Mucosa of rectum (tissue), 2 donors: ENCODE measurements at regions not wholly inside any gene's neighbourhood (a gene's known extent, or its start where the extent isn't known, plus 50 kb on each side); places are given as distances from the start of the nearest gene placed in this dataset.

Experiments
- H3K27ac ChIP-seq, 2 donors: one replicate each; pipeline ENCODE4 v1.7.0; 2013; ENCODE audit warnings: inconsistent platforms in 2 of 2, low read depth in 2 of 2, low read length in 2 of 2
- H3K27me3 ChIP-seq, 2 donors: one replicate each; pipeline ENCODE4 v1.7.0; 2013; ENCODE audit warnings: low read length in 2 of 2; ENCODE audit not compliant: control insufficient read depth in 2 of 2, insufficient read depth in 2 of 2
- H3K36me3 ChIP-seq, 2 donors: one replicate each; pipeline ENCODE4 v1.7.0; 2013; ENCODE audit warnings: low read length in 2 of 2; ENCODE audit not compliant: control insufficient read depth in 2 of 2, insufficient read depth in 2 of 2
- H3K4me1 ChIP-seq, 2 donors: one replicate each; pipeline ENCODE4 v1.7.0; 2013; ENCODE audit warnings: low read length in 2 of 2, mild to moderate bottlenecking in 1 of 2; ENCODE audit not compliant: control insufficient read depth in 2 of 2, insufficient read depth in 2 of 2
- H3K4me3 ChIP-seq, 2 donors: one replicate each; pipeline ENCODE4 v1.7.0; 2013; ENCODE audit warnings: low read length in 2 of 2
- H3K9ac ChIP-seq, 2 donors: one replicate each; pipeline ENCODE4 v1.7.0; 2013; ENCODE audit warnings: low read length in 2 of 2, low read depth in 1 of 2, mild to moderate bottlenecking in 1 of 2
- H3K9me3 ChIP-seq, 2 donors: one replicate each; pipeline ENCODE4 v1.7.0; 2013; ENCODE audit warnings: low read length in 2 of 2; ENCODE audit not compliant: control insufficient read depth in 2 of 2
- donor health status: healthy.
- donor health status: Normal muscosa, but diverticular disease.

DNA sequence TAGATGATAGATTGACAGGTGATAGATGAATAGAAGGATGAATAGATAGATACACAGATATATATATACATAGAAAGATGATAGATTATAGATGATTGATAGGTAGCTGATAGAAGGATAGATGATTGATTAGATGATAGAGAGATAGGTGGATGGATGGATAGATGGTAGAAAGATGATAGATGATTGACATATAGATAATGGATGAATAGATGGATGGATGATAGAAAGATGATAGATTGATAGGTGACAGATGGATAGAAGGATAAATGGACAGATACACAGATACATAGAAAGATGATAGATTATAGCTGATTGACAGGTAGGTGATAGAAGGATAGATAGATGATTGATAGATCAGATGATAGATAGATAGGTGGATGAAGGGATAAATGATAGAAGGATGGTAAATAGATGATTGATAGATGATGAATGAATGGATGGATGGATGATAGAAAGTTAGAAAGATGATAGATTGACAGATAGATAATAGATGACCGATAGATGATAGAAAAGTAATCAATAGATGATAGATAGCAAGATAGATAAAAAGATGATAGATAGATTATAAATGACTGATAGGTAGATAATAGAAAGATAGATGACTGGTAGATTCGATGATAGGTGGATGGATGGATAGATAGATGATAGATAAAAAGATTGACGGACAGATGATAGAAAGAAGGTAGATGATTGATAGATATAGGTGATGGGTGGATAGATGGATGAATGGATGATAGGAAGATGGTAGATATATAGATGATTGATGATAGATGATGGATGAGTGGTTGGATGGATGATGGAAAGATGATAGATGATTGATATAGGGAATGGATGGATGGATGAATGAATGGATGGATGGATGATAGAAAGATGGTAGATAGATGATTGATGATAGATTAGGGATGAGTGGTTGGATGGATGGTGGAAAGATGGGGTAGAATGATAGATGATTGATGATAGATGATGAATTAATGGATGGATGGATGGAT is 80.4 kb downstream of the MICALL2 start:
- Histone ChIP-seq H3K27me3 (no peaks in the 10 kb centered on the region), H3K4me3 (no peak overlapping the region), H3K36me3 (no peaks in the 10 kb centered on the region), H3K4me1 (no peaks in the 10 kb centered on the region), H3K9ac (no peak overlapping the region), H3K27ac (no peak overlapping the region), H3K9me3 (no peaks in the 10 kb centered on the region)

DNA sequence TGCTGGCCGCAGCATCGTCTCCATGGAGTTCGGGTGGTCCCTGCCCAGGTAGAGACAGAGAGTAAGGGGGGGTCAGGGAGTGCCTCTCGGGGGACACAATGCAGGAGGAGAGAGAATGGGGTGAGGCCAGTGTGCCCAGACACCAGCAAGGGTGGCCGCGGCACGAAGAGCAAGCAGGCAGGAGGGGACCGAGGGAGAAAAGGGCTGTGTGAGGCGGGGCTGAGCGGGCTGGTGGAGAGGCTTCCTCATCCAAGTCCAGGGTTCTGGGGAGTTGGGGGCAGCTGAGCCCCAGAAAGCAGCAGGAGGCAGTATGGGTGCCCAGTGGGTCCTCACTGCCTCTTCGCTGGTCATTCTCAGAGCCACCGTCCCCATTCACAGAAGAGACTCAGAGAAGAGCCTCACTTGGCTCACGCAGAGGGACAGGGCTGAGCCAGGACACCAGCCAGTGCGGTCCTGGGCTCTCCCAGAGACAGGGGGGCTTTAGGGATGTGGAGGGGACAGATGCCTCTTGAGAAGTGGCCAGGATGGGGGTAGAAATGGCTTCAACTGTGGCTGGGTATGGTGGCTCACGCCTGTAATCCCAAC is 78.9 kb downstream of the MICALL2 start:
- Histone ChIP-seq H3K9ac (no peak overlapping the region), H3K27me3 (peaks cover 0 to 3% of the 10 kb centered on the region in 2 donors), H3K4me1 (no peaks in the 10 kb centered on the region), H3K9me3 (no peaks in the 10 kb centered on the region), H3K27ac (no peak overlapping the region), H3K36me3 (no peaks in the 10 kb centered on the region), H3K4me3 (no peak overlapping the region)

DNA sequence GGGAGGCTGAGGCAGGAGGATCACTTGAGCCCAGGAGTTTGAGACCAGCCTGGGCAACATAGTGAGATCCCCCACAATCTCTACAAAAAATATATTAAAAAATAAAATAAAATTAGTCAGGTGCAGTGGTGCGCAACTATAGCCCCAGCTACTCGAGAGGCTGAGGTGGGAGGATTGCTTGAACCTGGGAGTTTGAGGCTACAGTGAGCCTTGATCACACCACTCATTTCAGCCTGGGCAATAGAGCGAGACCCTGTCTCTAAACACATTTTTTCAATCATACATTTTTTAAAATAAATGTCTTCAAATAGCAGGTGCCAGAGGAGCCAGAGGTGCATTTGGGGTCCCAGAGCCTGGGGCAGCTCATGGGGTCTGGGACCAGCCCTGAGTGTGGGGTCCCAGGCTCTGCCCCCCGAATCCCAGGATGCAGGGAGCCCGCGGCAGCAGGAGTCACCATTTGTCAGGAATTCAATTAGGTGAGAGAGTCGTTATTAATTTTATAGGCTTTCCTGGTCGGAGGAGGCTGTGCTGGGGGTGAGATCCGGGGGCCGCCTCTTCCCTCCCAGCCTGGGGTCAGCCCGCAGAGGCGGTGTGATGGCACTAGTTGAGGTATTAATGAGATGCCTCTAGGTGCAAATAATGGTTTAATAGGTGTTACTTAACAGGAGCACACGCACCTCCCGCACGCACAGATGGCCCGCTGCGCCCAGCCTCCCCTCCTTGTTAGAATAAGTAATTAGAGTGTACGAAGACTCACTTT is 78.3 kb downstream of the MICALL2 start:
- H3K27ac ChIP-seq = no peak overlapping the region
- H3K4me3 ChIP-seq = no peak overlapping the region
- no peaks in the 10 kb centered on the region for H3K9me3 ChIP-seq
- H3K27me3 ChIP-seq = peaks cover 0 to 8% of the 10 kb centered on the region in 2 donors
- no peaks in the 10 kb centered on the region for H3K36me3 ChIP-seq
- H3K9ac ChIP-seq = no peak overlapping the region
- H3K4me1 ChIP-seq = no peaks in the 10 kb centered on the region

DNA sequence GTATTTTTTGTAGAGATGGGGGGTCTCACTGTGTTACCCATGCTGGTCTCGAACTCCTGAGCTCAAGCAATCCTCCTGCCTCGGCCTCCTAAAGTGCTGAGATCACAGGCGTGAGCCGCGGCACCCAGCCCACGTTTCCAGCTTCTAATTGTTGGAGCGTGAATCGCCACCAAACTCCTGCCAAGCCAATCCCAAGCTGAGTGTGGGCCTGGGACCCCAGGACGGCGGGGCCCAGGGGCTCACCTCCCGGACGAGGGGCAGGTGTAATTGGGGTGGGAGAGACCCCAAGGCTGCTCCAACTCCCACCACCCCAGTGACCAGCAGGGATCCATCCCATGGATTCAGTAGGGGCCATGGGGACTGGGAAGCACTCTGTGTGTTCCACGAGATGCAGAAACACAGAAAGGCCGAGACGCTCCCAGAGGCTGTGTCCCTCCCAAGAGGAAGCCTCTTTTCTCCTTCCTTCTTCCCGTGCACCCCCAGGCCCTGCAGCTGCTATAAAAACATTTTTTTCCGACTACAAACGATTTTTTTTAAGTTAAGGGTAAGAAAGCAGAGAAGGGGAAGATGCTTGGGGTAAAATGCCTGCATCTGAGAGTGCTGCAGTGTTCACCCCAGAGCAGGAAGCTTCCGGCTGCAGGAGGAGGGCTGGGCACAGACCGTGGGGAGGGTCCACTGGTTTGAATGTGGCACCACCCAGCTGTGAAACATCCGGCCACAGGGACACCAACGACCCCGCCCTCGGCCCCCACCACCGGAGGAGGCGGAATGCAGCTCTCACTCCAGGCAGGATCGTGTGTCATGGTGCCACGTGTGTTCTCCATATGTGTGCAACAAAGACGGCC is 76.5 kb downstream of the MICALL2 start:
- H3K9me3 ChIP-seq = no peaks in the 10 kb centered on the region
- H3K27me3 ChIP-seq = peaks cover 0 to 21% of the 10 kb centered on the region in 2 donors
- H3K4me3 ChIP-seq = no peak overlapping the region
- no peak overlapping the region for H3K27ac ChIP-seq
- no peaks in the 10 kb centered on the region for H3K4me1 ChIP-seq
- H3K36me3 ChIP-seq = no peaks in the 10 kb centered on the region
- H3K9ac ChIP-seq = no peak overlapping the region

DNA sequence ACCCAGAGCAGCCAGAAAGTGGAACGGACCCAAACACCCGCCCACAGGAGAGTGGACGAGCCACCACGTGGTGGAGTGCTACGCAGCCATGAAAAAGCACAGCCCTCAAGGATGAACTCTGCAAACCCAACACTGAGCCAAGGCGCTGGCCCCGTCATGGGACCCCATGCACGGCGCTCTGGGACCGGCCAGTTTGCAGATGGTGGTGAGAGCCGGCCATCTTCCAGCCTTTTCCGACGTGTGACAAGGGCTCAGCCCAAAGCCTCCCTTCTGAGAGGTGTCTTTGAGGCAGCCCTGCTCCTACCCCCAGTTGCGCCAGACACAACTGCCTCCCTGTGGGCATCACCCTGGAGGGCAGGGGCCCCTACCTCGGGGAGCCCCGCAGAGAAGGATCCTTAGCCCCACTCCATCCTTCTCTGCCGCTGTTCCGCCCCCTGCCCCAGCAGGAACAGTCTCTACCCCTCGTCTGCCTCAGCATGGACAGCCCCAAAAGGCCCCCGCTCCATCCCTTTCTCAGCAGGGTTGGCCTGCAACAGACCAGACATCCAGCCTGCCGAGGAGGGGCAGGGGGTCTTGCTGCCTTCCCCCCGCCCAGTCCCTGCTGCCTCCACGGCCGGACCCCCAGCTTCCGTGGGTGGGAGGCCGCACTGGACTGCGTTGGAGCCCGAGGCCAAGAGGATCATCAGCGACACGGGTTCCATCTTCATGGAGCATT is 75.7 kb downstream of the MICALL2 start:
- no peaks in the 10 kb centered on the region for H3K36me3 ChIP-seq
- peaks cover 2 to 21% of the 10 kb centered on the region in 2 donors for H3K27me3 ChIP-seq
- no peak overlapping the region for H3K4me3 ChIP-seq

DNA sequence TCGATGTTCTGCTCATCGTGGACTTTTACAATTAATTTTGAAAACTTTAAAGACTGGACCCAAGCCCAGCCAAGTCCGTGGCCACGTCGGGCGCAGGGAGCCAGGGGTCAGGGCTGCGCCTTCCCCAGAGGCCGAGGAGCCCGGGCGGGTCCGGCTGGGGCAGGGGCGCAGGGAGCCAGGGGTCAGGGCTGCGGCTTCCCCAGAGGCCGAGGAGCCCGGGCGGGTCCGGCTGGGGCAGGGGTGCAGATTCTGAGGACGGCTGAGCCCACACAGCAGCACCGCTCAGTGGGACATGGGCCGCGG is 75.2 kb downstream of the MICALL2 start:
- Histone ChIP-seq H3K36me3 (no peaks in the 10 kb centered on the region), H3K4me1 (no peaks in the 10 kb centered on the region), H3K9me3 (no peaks in the 10 kb centered on the region), H3K9ac (no peak overlapping the region), H3K27ac (no peak overlapping the region), H3K4me3 (no peak overlapping the region), H3K27me3 (peaks cover 4 to 21% of the 10 kb centered on the region in 2 donors)

More for the DNA sequence above, 75.7 kb downstream of the MICALL2 start:
- H3K9ac ChIP-seq = no peak overlapping the region
- H3K4me1 ChIP-seq = no peaks in the 10 kb centered on the region
- no peak overlapping the region for H3K27ac ChIP-seq
- no peaks in the 10 kb centered on the region for H3K9me3 ChIP-seq
